Lung (tissue), 11 donors: ENCODE measurements at regions not wholly inside any gene's neighbourhood (a gene's known extent, or its start where the extent isn't known, plus 50 kb on each side); places are given as distances from the start of the nearest gene placed in this dataset.

ENCODE experiments used
- ATAC-seq: fragments of 200-7000 bp; cut with Tn5 transposase; one replicate; pipeline ENCODE4 v1.9.1; 2020; ENCODE audit warnings: moderate number of reproducible peaks; ENCODE audit not compliant: insufficient read depth, low FRiP score
- DNase-seq, 3 donors: peaks; one replicate each; pipeline ENCODE4 v3.0.0-alpha.2; 2013 to 2017
- H3K27ac ChIP-seq, 2 donors: one replicate each; pipeline ENCODE4 v1.5.1; 2013; ENCODE audit warnings: mild to moderate bottlenecking in 2 of 2, moderate library complexity in 2 of 2, control low read depth in 1 of 2, inconsistent platforms in 1 of 2, low read depth in 1 of 2, low read length in 1 of 2
- H3K27me3 ChIP-seq, 3 donors: one replicate each; pipeline ENCODE4 v1.5.1; 2013; ENCODE audit warnings: low read length in 2 of 3; ENCODE audit not compliant: control insufficient read depth in 3 of 3, insufficient read depth in 3 of 3
- H3K36me3 ChIP-seq, 4 donors: one replicate each; pipeline ENCODE4 v1.5.1; 2013; ENCODE audit warnings: low read length in 4 of 4, mild to moderate bottlenecking in 1 of 4, moderate library complexity in 1 of 4; ENCODE audit not compliant: control insufficient read depth in 4 of 4, insufficient read depth in 4 of 4
- H3K4me1 ChIP-seq, 5 donors: one replicate each; pipeline ENCODE4 v1.5.1; 2013; ENCODE audit warnings: low read length in 5 of 5, mild to moderate bottlenecking in 2 of 5, moderate library complexity in 1 of 5; ENCODE audit not compliant: control insufficient read depth in 5 of 5, insufficient read depth in 5 of 5
- H3K4me3 ChIP-seq: one replicate; pipeline ENCODE4 v1.5.1; 2013; ENCODE audit warnings: mild to moderate bottlenecking, control low read depth, moderate library complexity
- H3K9ac ChIP-seq, 2 donors: one replicate each; pipeline ENCODE4 v1.5.1; 2013; ENCODE audit warnings: low read length in 2 of 2, control low read depth in 1 of 2; ENCODE audit not compliant: insufficient read depth in 1 of 2
- H3K9me3 ChIP-seq, 4 donors: one replicate each; pipeline ENCODE4 v1.5.1; 2013; ENCODE audit warnings: low read length in 3 of 4, mild to moderate bottlenecking in 1 of 4, moderate library complexity in 1 of 4; ENCODE audit not compliant: control insufficient read depth in 4 of 4, insufficient read depth in 3 of 4
- WGBS, 2 donors: extraction: QIAGEN DNeasy Blood & Tissue Kit; methylation state at CpG; one replicate each; pipeline ENCODE4 v1.1.7; 2013; 5-methylcytosine and 5-hydroxymethylcytosine counted together
- TF ChIP-seq, protein P1 (sequence below): IDR thresholded peaks from 2 replicates; pipeline ENCODE4 v1.5.1; 2012; ENCODE audit warnings: mild to moderate bottlenecking; ENCODE audit errors: control extremely low read depth, extremely low read depth
- donor health status: control.
- donor health status: control.
- donor health status: Bipolar disorder and iron deficiency.
- donor health status: healthy.
- donor health status: DM: yes; HTN: yes; CAD: no.

DNA sequence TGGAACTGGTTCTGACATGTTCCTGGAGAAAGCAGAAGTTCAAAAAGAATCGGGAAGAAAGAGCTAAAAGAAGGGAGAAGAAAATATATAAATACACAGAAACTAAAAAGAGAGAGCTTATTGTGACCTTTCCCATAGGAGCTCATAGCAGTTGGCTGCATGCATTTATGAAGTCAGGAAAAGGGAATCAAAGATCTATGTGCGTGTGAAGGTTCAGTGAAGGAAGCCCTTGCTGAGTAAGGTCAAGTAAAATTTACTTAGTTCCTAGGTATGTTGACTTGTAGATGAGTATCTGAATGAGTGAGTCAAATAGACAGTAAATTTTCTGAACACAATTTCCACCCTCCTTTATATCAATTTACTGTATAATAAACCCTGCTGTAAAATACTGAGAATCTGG, 632.5 kb downstream of the SLCO4C1 start:
- H3K36me3 ChIP-seq = no peaks in the 10 kb centered on the region
- no peak overlapping the region for H3K4me3 ChIP-seq
- H3K9me3 ChIP-seq = no peaks in the 10 kb centered on the region
- no peak overlapping the region for H3K27ac ChIP-seq
- WGBS, 2 donors = 39 to 40% methylated on average over 2 of the region's 2 CpGs
- H3K9ac ChIP-seq = no peak overlapping the region
- TF ChIP-seq, protein P1, sequence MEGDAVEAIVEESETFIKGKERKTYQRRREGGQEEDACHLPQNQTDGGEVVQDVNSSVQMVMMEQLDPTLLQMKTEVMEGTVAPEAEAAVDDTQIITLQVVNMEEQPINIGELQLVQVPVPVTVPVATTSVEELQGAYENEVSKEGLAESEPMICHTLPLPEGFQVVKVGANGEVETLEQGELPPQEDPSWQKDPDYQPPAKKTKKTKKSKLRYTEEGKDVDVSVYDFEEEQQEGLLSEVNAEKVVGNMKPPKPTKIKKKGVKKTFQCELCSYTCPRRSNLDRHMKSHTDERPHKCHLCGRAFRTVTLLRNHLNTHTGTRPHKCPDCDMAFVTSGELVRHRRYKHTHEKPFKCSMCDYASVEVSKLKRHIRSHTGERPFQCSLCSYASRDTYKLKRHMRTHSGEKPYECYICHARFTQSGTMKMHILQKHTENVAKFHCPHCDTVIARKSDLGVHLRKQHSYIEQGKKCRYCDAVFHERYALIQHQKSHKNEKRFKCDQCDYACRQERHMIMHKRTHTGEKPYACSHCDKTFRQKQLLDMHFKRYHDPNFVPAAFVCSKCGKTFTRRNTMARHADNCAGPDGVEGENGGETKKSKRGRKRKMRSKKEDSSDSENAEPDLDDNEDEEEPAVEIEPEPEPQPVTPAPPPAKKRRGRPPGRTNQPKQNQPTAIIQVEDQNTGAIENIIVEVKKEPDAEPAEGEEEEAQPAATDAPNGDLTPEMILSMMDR = no peak
- peaks cover 0 to 4% (median 0%) of the 10 kb centered on the region in 5 donors for H3K4me1 ChIP-seq
- ATAC-seq (no peak), DNase-seq (no peak)
- H3K27me3 ChIP-seq = no peaks in the 10 kb centered on the region

DNA sequence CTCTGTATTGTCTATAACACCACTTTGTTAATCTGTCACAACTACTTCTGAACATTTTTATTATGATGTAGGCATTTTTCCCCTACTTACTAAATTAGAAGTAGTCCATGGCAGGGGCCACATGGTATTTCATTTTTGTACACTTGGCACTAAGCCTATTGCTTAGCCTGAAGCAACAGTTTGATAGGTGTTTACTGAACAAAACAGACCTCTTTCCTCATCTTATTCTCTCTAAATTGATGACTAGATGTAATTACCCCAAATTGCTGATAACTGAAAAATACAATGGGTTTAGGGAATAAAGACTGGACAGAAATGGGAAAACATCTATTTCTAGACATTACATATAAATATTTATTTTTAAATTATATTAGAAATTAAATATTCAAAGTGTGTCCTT, 633.8 kb downstream of the SLCO4C1 start:
- Histone ChIP-seq H3K9ac (no peak overlapping the region), H3K27me3 (no peaks in the 10 kb centered on the region), H3K4me3 (no peak overlapping the region), H3K36me3 (no peaks in the 10 kb centered on the region), H3K9me3 (peaks cover 0 to 2% (median 0%) of the 10 kb centered on the region in 4 donors), H3K4me1 (peaks cover 0 to 4% (median 0%) of the 10 kb centered on the region in 5 donors), H3K27ac (no peak overlapping the region)
- ATAC-seq (no peak), DNase-seq (no peak)
- TF ChIP-seq, protein P1 = no peak

DNA sequence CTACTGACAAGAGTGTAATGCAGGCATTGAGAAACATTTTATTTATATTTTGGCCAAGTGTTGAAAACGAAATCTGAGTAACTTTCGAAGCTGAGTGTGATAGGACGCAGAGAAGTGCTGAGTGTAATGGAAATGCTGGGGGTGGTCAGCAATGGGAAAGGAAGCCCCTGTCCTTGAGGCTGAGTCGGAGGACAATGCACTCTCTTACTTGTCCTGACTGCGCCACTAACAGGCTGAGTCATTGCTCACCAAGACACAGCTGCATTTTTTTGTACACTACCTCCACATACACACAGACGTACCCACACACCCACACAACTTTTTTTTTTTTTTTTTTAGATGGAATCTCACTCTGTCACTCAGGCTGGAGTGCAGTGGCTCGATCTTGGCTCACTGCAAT, 637.7 kb downstream of the SLCO4C1 start:
- TF ChIP-seq, protein P1 = no peak
- no peak overlapping the region for H3K9ac ChIP-seq
- WGBS, 2 donors = 74 to 77% methylated on average over 7 of the region's 7 CpGs
- peaks cover 0 to 2% (median 0%) of the 10 kb centered on the region in 4 donors for H3K9me3 ChIP-seq
- H3K4me3 ChIP-seq = no peak overlapping the region
- no peaks in the 10 kb centered on the region for H3K36me3 ChIP-seq
- peaks cover 0 to 4% (median 0%) of the 10 kb centered on the region in 5 donors for H3K4me1 ChIP-seq
- H3K27ac ChIP-seq = no peak overlapping the region
- ATAC-seq (no peak), DNase-seq (no peak)
- H3K27me3 ChIP-seq = no peaks in the 10 kb centered on the region

DNA sequence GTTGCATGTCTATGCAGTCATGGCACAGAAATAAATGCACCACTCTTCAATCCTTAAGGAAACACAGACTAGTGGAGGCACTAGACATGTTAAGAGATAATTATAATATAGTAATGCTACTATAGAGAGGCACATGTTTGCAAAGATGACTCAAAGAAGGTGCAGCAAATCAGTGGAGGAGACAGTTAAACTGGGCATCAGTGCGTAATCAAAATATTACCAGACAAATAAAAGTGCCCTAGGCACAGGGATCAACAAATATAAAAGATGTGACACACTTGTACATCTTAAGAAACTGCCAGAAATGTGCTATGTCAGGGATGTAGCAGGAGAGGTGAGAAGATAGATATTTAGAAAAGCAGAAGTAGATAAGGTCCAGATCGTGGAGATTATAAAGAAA, 642.1 kb downstream of the SLCO4C1 start:
- H3K27me3 ChIP-seq = no peaks in the 10 kb centered on the region
- H3K4me1 ChIP-seq = peaks cover 0 to 1% (median 0%) of the 10 kb centered on the region in 5 donors
- TF ChIP-seq, protein P1 = no peak
- DNase-seq (no peak), ATAC-seq (no peak)
- H3K36me3 ChIP-seq = no peaks in the 10 kb centered on the region
- peaks cover 0 to 2% (median 0%) of the 10 kb centered on the region in 4 donors for H3K9me3 ChIP-seq
- no peak overlapping the region for H3K27ac ChIP-seq
- H3K9ac ChIP-seq = no peak overlapping the region
- WGBS, 2 donors = 75 to 79% methylated on average over 2 of the region's 2 CpGs
- no peak overlapping the region for H3K4me3 ChIP-seq
